ENCODE measurements at regions not wholly inside any gene's neighbourhood (a gene's known extent, or its start where the extent isn't known, plus 50 kb on each side); places are given as distances from the start of the nearest gene placed in this dataset.

GRCh38 chr2:192394605-192395004, 199.9 kb upstream of the TMEFF2 start:
- TF ChIP-seq CTCF (IDR thresholded peaks at IDR 0.05; ENCODE audit: low read length) (no peak), EZH2 (optimal IDR thresholded peaks at IDR 0.05; ENCODE audit: low read depth, low read length) (no peak)
